ENCODE measurements at regions not wholly inside any gene's neighbourhood (a gene's known extent, or its start where the extent isn't known, plus 50 kb on each side); places are given as distances from the start of the nearest gene placed in this dataset.

GRCh38 chr1:189656628-189657530, 820.8 kb downstream of the BRINP3 start:
- no peak for DNase-seq (ENCODE audit: low spot score)
- H3K4me1 Mint-ChIP-seq (ENCODE audit: low read depth), result no peaks in the 10 kb centered on the region
- no peak for TF ChIP-seq CTCF (IDR thresholded peaks at IDR 0.05)
- H3K36me3 Mint-ChIP-seq (ENCODE audit: low read depth), result no peaks in the 10 kb centered on the region
- no peaks in the 10 kb centered on the region for H3K9me3 Mint-ChIP-seq (ENCODE audit: low read depth)
- H3K4me3 Mint-ChIP-seq (ENCODE audit: unreplicated experiment), result no peak overlapping the region
- H3K27me3 Mint-ChIP-seq (ENCODE audit: low read depth), result no peaks in the 10 kb centered on the region
- H3K27ac Mint-ChIP-seq (ENCODE audit: unreplicated experiment), result no peak overlapping the region

- H3K36me3 Mint-ChIP-seq (ENCODE audit: low read depth), result no peaks in the 10 kb centered on the region
- H3K27ac Mint-ChIP-seq (ENCODE audit: unreplicated experiment), result no peak overlapping the region
- no peaks in the 10 kb centered on the region for H3K9me3 Mint-ChIP-seq (ENCODE audit: low read depth)
- no peak overlapping the region for H3K4me3 Mint-ChIP-seq (ENCODE audit: unreplicated experiment)
- no peaks in the 10 kb centered on the region for H3K4me1 Mint-ChIP-seq (ENCODE audit: low read depth)
- H3K27me3 Mint-ChIP-seq (ENCODE audit: low read depth), result no peaks in the 10 kb centered on the region
- DNase-seq (ENCODE audit: low spot score), result no peak
- no peak for TF ChIP-seq CTCF (IDR thresholded peaks at IDR 0.05)
Measured at GRCh38 chr1:189657715-189658114, 819.9 kb downstream of the BRINP3 start.

GRCh38 chr1:189658381-189658780, 819.3 kb downstream of the BRINP3 start:
- no peak for TF ChIP-seq CTCF (IDR thresholded peaks at IDR 0.05)
- Mint-ChIP-seq H3K36me3 (ENCODE audit: low read depth) (no peaks in the 10 kb centered on the region), H3K27me3 (ENCODE audit: low read depth) (no peaks in the 10 kb centered on the region), H3K9me3 (ENCODE audit: low read depth) (no peaks in the 10 kb centered on the region), H3K4me1 (ENCODE audit: low read depth) (no peaks in the 10 kb centered on the region), H3K4me3 (ENCODE audit: unreplicated experiment) (no peak overlapping the region), H3K27ac (ENCODE audit: unreplicated experiment) (no peak overlapping the region)
- DNase-seq (ENCODE audit: low spot score), result no peak

- Mint-ChIP-seq H3K27me3 (ENCODE audit: low read depth) (no peaks in the 10 kb centered on the region), H3K4me3 (ENCODE audit: unreplicated experiment) (no peak overlapping the region), H3K9me3 (ENCODE audit: low read depth) (no peaks in the 10 kb centered on the region), H3K27ac (ENCODE audit: unreplicated experiment) (no peak overlapping the region), H3K4me1 (ENCODE audit: low read depth) (no peaks in the 10 kb centered on the region), H3K36me3 (ENCODE audit: low read depth) (no peaks in the 10 kb centered on the region)
- no peak for TF ChIP-seq CTCF (IDR thresholded peaks at IDR 0.05)
- no peak for DNase-seq (ENCODE audit: low spot score)
Measured at GRCh38 chr1:189659731-189660130, 817.9 kb downstream of the BRINP3 start.

- no peaks in the 10 kb centered on the region for H3K36me3 Mint-ChIP-seq (ENCODE audit: low read depth)
- H3K4me1 Mint-ChIP-seq (ENCODE audit: low read depth), result no peaks in the 10 kb centered on the region
- no peaks in the 10 kb centered on the region for H3K9me3 Mint-ChIP-seq (ENCODE audit: low read depth)
- H3K27me3 Mint-ChIP-seq (ENCODE audit: low read depth), result no peaks in the 10 kb centered on the region
- H3K4me3 Mint-ChIP-seq (ENCODE audit: unreplicated experiment), result no peak overlapping the region
- DNase-seq (ENCODE audit: low spot score), result no peak
- H3K27ac Mint-ChIP-seq (ENCODE audit: unreplicated experiment), result no peak overlapping the region
- TF ChIP-seq CTCF (IDR thresholded peaks at IDR 0.05), result no peak
Measured at GRCh38 chr1:189662190-189662589, 815.5 kb downstream of the BRINP3 start.

Data from chondrocyte (in vitro differentiated cells).